ENCODE measurements at regions not wholly inside any gene's neighbourhood (a gene's known extent, or its start where the extent isn't known, plus 50 kb on each side); places are given as distances from the start of the nearest gene placed in this dataset.

- FAIRE-seq (no peak), DNase-seq (ENCODE audit: low spot score in 2 of 2) (no peak)
Measured at GRCh38 chr4:13260513-13260912, 223.6 kb downstream of the RAB28 start.

- FAIRE-seq = no peak
Measured at GRCh38 chr4:13250263-13250662, 233.9 kb downstream of the RAB28 start.

GRCh38 chr4:13248621-13249298 is 235.4 kb downstream of the RAB28 start:
- DNase-seq (ENCODE audit: low spot score in 2 of 2) = no peak
- FAIRE-seq = no peak

More at GRCh38 chr4:13250263-13250662, 233.9 kb downstream of the RAB28 start:
- no peak for DNase-seq (ENCODE audit: low spot score in 2 of 2)

GRCh38 chr4:13246107-13246506 is 238.0 kb downstream of the RAB28 start:
- FAIRE-seq (peak; percentile 15), DNase-seq (ENCODE audit: low spot score in 2 of 2) (no peak)

- DNase-seq (ENCODE audit: low spot score in 2 of 2) (no peak), FAIRE-seq (no peak)
Measured at GRCh38 chr4:13244444-13244843, 239.7 kb downstream of the RAB28 start.

GRCh38 chr4:13243152-13243551 is 241.0 kb downstream of the RAB28 start:
- FAIRE-seq = no peak
- no peak for DNase-seq (ENCODE audit: low spot score in 2 of 2)

GRCh38 chr4:13240066-13240465 is 244.1 kb downstream of the RAB28 start:
- no peak for DNase-seq (ENCODE audit: low spot score in 2 of 2)

GRCh38 chr4:13238936-13239335 is 245.2 kb downstream of the RAB28 start:
- no peak for DNase-seq (ENCODE audit: low spot score in 2 of 2)
- FAIRE-seq = no peak

More at GRCh38 chr4:13240066-13240465, 244.1 kb downstream of the RAB28 start:
- FAIRE-seq = no peak

- DNase-seq (ENCODE audit: low spot score in 2 of 2) = no peak
- no peak for FAIRE-seq
Measured at GRCh38 chr4:13236485-13236884, 247.7 kb downstream of the RAB28 start.

GRCh38 chr4:13233755-13234154 is 250.4 kb downstream of the RAB28 start:
- DNase-seq (ENCODE audit: low spot score in 2 of 2) (no peak), FAIRE-seq (no peak)

GRCh38 chr4:13219971-13220370 is 264.2 kb downstream of the RAB28 start:
- DNase-seq (ENCODE audit: low spot score in 2 of 2) (no peak), FAIRE-seq (no peak)

GRCh38 chr4:13218326-13218958 is 265.7 kb downstream of the RAB28 start:
- DNase-seq (ENCODE audit: low spot score in 2 of 2) (peak in 1 of 2 donors; percentile 16), FAIRE-seq (no peak)

- no peak for FAIRE-seq
Measured at GRCh38 chr4:13215560-13215959, 268.6 kb downstream of the RAB28 start.

GRCh38 chr4:13212936-13213335 is 271.2 kb downstream of the RAB28 start:
- FAIRE-seq = no peak

More at GRCh38 chr4:13215560-13215959, 268.6 kb downstream of the RAB28 start:
- no peak for DNase-seq (ENCODE audit: low spot score in 2 of 2)

GRCh38 chr4:13209600-13209999 is 274.5 kb downstream of the RAB28 start:
- no peak for FAIRE-seq

More at GRCh38 chr4:13212936-13213335, 271.2 kb downstream of the RAB28 start:
- DNase-seq (ENCODE audit: low spot score in 2 of 2) = no peak

GRCh38 chr4:13208558-13209193 is 275.5 kb downstream of the RAB28 start:
- no peak for FAIRE-seq
- no peak for DNase-seq (ENCODE audit: low spot score in 2 of 2)

More at GRCh38 chr4:13209600-13209999, 274.5 kb downstream of the RAB28 start:
- DNase-seq (ENCODE audit: low spot score in 2 of 2) = no peak

GRCh38 chr4:13207226-13207625 is 276.9 kb downstream of the RAB28 start:
- DNase-seq (ENCODE audit: low spot score in 2 of 2) (no peak), FAIRE-seq (no peak)

GRCh38 chr4:13203101-13203500 is 281.0 kb downstream of the RAB28 start:
- DNase-seq (ENCODE audit: low spot score in 2 of 2) (no peak), FAIRE-seq (no peak)

GRCh38 chr4:13202701-13203100 is 281.4 kb downstream of the RAB28 start:
- FAIRE-seq (no peak), DNase-seq (ENCODE audit: low spot score in 2 of 2) (no peak)

- DNase-seq (ENCODE audit: low spot score in 2 of 2) = no peak
- FAIRE-seq = no peak
Measured at GRCh38 chr4:13201241-13201640, 282.9 kb downstream of the RAB28 start.

GRCh38 chr4:13196721-13197120 is 287.4 kb downstream of the RAB28 start:
- FAIRE-seq (no peak), DNase-seq (ENCODE audit: low spot score in 2 of 2) (no peak)

- no peak for FAIRE-seq
- DNase-seq (ENCODE audit: low spot score in 2 of 2) = no peak
Measured at GRCh38 chr4:13193662-13194061, 290.5 kb downstream of the RAB28 start.

Measured in frontal cortex (tissue), 3 donors.